ENCODE measurements at regions not wholly inside any gene's neighbourhood (a gene's known extent, or its start where the extent isn't known, plus 50 kb on each side); places are given as distances from the start of the nearest gene placed in this dataset.
A peak's percentile ranks its signal among the peaks of the same experiment; 100 is the strongest.

- CTCF ChIA-PET = no interaction called here
- Histone ChIP-seq H4K20me1 (ENCODE audit: low read length) (no peaks in the 10 kb centered on the region), H3F3A (ENCODE audit: low read length, unreplicated experiment) (no peaks in the 10 kb centered on the region), H3K27me3 (ENCODE audit: low read length) (no peaks in the 10 kb centered on the region), H2AFZ (ENCODE audit: low read length) (no peak overlapping the region), H3K9me2 (replicated peaks; ENCODE audit: low read length) (no peaks in the 10 kb centered on the region), H3K27ac (ENCODE audit: low read length) (no peak overlapping the region), H3K36me3 (ENCODE audit: low read depth, low read length) (no peaks in the 10 kb centered on the region), H3K9me3 (ENCODE audit: low read length) (peaks cover 11% of the 10 kb centered on the region), H3K4me2 (ENCODE audit: low read length) (no peak overlapping the region), H3K9ac (ENCODE audit: low read length) (no peak overlapping the region), H3K4me1 (ENCODE audit: insufficient read depth, low read length) (peaks cover 14% of the 10 kb centered on the region), H3K4me3 (ENCODE audit: low read length) (no peak overlapping the region), H3K79me2 (ENCODE audit: low read length) (no peaks in the 10 kb centered on the region)
- TF ChIP-seq EZH2 (IDR thresholded peaks at IDR 0.05; ENCODE audit: low read length, unreplicated experiment) (no peak), EZH2phosphoT487 (IDR thresholded peaks at IDR 0.05; ENCODE audit: borderline replicate concordance, low read length) (no peak)
- TF ChIP-seq, protein P1, sequence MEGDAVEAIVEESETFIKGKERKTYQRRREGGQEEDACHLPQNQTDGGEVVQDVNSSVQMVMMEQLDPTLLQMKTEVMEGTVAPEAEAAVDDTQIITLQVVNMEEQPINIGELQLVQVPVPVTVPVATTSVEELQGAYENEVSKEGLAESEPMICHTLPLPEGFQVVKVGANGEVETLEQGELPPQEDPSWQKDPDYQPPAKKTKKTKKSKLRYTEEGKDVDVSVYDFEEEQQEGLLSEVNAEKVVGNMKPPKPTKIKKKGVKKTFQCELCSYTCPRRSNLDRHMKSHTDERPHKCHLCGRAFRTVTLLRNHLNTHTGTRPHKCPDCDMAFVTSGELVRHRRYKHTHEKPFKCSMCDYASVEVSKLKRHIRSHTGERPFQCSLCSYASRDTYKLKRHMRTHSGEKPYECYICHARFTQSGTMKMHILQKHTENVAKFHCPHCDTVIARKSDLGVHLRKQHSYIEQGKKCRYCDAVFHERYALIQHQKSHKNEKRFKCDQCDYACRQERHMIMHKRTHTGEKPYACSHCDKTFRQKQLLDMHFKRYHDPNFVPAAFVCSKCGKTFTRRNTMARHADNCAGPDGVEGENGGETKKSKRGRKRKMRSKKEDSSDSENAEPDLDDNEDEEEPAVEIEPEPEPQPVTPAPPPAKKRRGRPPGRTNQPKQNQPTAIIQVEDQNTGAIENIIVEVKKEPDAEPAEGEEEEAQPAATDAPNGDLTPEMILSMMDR (conservative IDR thresholded peaks at IDR 0.05; ENCODE audit: low read depth, low read length) = no peak
- intact Hi-C loops (cut with micrococcal nuclease) = no loop called here
- ATAC-seq (no peak), DNase-seq (no peak)
- POLR2A ChIA-PET (ENCODE audit: unreplicated experiment) = no interaction called here
- BruUV-seq (replicated peaks) = no TSS peak
Measured at GRCh38 chr2:161480123-161480522, 64.0 kb downstream of the TBR1 start.

GRCh38 chr2:161481619-161482018, 65.5 kb downstream of the TBR1 start:
- ChIA-PET CTCF (no interaction called here), POLR2A (ENCODE audit: unreplicated experiment) (no interaction called here)
- Histone ChIP-seq H3K27me3 (ENCODE audit: low read length) (no peaks in the 10 kb centered on the region), H3K4me2 (ENCODE audit: low read length) (no peak overlapping the region), H3K4me3 (ENCODE audit: low read length) (no peak overlapping the region), H4K20me1 (ENCODE audit: low read length) (no peaks in the 10 kb centered on the region), H3F3A (ENCODE audit: low read length, unreplicated experiment) (no peaks in the 10 kb centered on the region), H3K79me2 (ENCODE audit: low read length) (no peaks in the 10 kb centered on the region), H3K9me3 (ENCODE audit: low read length) (peaks cover 11% of the 10 kb centered on the region), H2AFZ (ENCODE audit: low read length) (no peak overlapping the region), H3K27ac (ENCODE audit: low read length) (no peak overlapping the region), H3K36me3 (ENCODE audit: low read depth, low read length) (no peaks in the 10 kb centered on the region), H3K9me2 (replicated peaks; ENCODE audit: low read length) (no peaks in the 10 kb centered on the region), H3K9ac (ENCODE audit: low read length) (no peak overlapping the region), H3K4me1 (ENCODE audit: insufficient read depth, low read length) (peaks cover 28% of the 10 kb centered on the region)
- DNase-seq (no peak), ATAC-seq (no peak)
- TF ChIP-seq, protein P1 (conservative IDR thresholded peaks at IDR 0.05; ENCODE audit: low read depth, low read length) = no peak
- TF ChIP-seq EZH2 (IDR thresholded peaks at IDR 0.05; ENCODE audit: low read length, unreplicated experiment) (no peak), EZH2phosphoT487 (IDR thresholded peaks at IDR 0.05; ENCODE audit: borderline replicate concordance, low read length) (no peak)
- no TSS peak for BruUV-seq (replicated peaks)
- intact Hi-C loops (cut with micrococcal nuclease) = no loop called here

DNA sequence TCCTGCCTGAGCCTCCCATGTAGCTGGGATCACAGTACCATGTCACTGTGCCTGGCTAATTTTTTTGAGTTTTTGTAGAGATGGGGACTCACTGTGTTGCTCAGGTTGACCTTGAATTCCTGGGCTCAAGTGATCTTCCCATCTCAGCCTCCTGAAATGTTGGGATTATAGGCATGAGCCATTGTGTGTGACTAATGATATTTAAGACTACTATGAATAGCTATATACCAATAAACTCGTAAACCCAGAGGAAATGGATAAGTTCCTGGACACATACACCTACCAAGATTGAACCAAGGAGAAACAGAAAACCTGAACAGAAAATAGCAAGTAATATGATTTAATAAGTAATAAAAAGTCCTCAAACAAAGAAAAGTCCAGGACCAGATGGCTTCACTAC, 68.0 kb downstream of the TBR1 start:
- no peaks in the 10 kb centered on the region for H3K9me2 ChIP-seq (replicated peaks; ENCODE audit: low read length)
- H3K9me3 ChIP-seq (ENCODE audit: low read length) = peaks cover 11% of the 10 kb centered on the region
- H4K20me1 ChIP-seq (ENCODE audit: low read length) = no peaks in the 10 kb centered on the region
- H3K27me3 ChIP-seq (ENCODE audit: low read length) = no peaks in the 10 kb centered on the region
- DNase-seq = peak; percentile 71
- no peak for TF ChIP-seq EZH2phosphoT487 (IDR thresholded peaks at IDR 0.05; ENCODE audit: borderline replicate concordance, low read length)
- TF ChIP-seq, protein P1 (conservative IDR thresholded peaks at IDR 0.05; ENCODE audit: low read depth, low read length) = no peak
- no peak for TF ChIP-seq EZH2 (IDR thresholded peaks at IDR 0.05; ENCODE audit: low read length, unreplicated experiment)
- intact Hi-C loops (cut with micrococcal nuclease) = no loop called here
- no peak overlapping the region for H3K9ac ChIP-seq (ENCODE audit: low read length)
- H2AFZ ChIP-seq (ENCODE audit: low read length) = no peak overlapping the region
- POLR2A ChIA-PET (ENCODE audit: unreplicated experiment) = interaction anchor here (0.6 kb wide), 1 partner anchor 1119 kb away, joined by 4 read pairs; no protein-coding TSS in a partner anchor
- no TSS peak for BruUV-seq (replicated peaks)
- 0 out of 2 replicates have a peak overlapping the region, but pooled peaks have one; percentile 5 for H3K27ac ChIP-seq (ENCODE audit: low read length)
- no peaks in the 10 kb centered on the region for H3K79me2 ChIP-seq (ENCODE audit: low read length)
- CTCF ChIA-PET = no interaction called here
- no peaks in the 10 kb centered on the region for H3K36me3 ChIP-seq (ENCODE audit: low read depth, low read length)
- peaks cover 29% of the 10 kb centered on the region for H3K4me1 ChIP-seq (ENCODE audit: insufficient read depth, low read length)
- H3F3A ChIP-seq (ENCODE audit: low read length, unreplicated experiment) = no peaks in the 10 kb centered on the region
- peak; percentile 83 for ATAC-seq
- 0 out of 2 replicates have a peak overlapping the region, but pooled peaks have one; percentile 12 for H3K4me2 ChIP-seq (ENCODE audit: low read length)
- no peak overlapping the region for H3K4me3 ChIP-seq (ENCODE audit: low read length)
